DMS79 treated with DMSO at 0.1 percent for 48 hours (cell line): ENCODE measurements at regions not wholly inside any gene's neighbourhood (a gene's known extent, or its start where the extent isn't known, plus 50 kb on each side); places are given as distances from the start of the nearest gene placed in this dataset.
A peak's percentile ranks its signal among the peaks of the same experiment; 100 is the strongest.
"Not testable (repeated sequence)": the region's sequence is repeated elsewhere in the genome, so short reads cannot be mapped to it uniquely, and the experiment has no call there.

Experiments
- DNase-seq: peaks from one replicate; lab custom pipeline; 2025; lab: John Stamatoyannopoulos, UW

GRCh38 chr4:22573198-22573597 is 57.3 kb upstream of the ADGRA3 start:
- peak; percentile 64 for DNase-seq

- DNase-seq: peak; percentile 60
Measured at GRCh38 chr4:22573641-22574040, 57.8 kb upstream of the ADGRA3 start.

- DNase-seq: no peak
Measured at GRCh38 chr4:22574424-22574823, 58.6 kb upstream of the ADGRA3 start.

DNA sequence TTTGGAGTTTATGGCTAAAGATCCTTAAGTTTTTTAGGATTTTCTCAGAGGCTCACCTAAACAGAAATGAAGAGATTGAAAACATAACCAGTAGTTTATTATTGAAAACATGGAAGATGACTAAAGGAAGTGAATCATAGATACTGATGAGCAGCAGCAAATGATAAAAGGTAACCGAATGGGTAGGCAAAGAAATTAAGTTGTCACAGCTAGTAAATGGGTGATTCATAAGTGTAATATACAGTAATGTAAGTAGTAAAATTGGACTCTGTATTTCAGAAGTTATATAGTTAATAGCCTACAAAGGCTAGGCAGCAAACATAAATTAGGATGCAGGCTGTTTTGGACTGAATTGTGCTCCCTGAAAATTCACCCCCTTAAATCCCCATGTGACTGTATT is 59.0 kb upstream of the ADGRA3 start:
- no peak for DNase-seq

- no peak for DNase-seq
Measured at GRCh38 chr4:22587253-22587652, 71.4 kb upstream of the ADGRA3 start.

- DNase-seq: no peak
Measured at GRCh38 chr4:22593933-22594332, 78.1 kb upstream of the ADGRA3 start.

DNA sequence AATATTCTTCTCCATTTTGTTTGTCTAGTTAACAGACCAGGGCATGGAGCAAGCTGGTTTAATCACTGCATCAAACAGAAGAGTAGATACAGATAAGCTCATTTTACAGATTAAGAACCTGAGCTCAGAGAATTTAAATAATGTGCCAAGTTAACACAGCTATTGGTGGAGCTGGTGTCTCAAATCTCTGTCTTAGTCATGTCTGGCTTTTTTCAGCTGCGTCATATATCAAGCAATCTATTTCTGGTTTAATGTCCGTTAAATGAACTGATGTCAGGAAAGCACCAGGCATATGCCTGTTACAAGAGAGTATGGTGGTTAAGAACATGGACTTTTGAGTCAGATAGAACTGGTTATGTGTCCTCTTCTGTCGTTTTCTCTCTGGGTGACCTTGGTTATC is 79.8 kb upstream of the ADGRA3 start:
- DNase-seq: no peak

- no peak for DNase-seq
Measured at GRCh38 chr4:22596409-22596808, 80.5 kb upstream of the ADGRA3 start.

GRCh38 chr4:22597471-22597870 is 81.6 kb upstream of the ADGRA3 start:
- no peak for DNase-seq

GRCh38 chr4:22598113-22599047 is 82.5 kb upstream of the ADGRA3 start:
- not testable (repeated sequence) for DNase-seq

DNA sequence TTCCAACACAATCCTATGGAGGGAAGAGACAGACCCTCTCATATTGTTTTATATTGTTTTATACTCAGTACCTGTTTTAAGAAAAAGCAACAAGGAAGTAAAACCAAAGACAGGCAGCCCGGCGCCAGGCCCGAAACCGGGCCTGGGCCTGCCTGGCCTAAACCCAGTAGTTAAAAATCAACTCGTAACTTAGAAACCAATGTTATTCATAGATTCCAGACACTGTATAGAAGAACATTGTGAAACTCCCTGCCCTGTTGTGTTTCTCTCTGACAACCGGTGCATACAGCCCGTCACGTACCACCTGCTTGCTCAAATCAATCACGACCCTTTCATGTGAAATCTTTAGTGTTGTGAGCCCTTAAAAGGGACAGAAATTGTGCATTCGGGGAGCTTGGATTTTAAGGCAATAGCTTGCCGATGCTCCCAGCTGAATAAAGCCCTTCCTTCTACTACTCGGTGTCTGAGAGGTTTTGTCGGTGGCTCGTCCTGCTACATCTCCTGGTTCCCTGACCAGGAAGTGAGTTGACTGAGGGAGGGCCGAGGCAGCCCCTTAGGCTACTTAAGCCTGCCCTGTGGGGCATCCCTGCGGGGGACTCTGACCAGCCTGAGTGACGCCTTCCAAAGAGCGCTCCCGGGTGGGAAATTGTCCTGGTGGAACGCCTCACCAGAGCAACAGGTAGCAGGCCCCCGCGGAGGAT is 83.5 kb upstream of the ADGRA3 start:
- not testable (repeated sequence) for DNase-seq

DNA sequence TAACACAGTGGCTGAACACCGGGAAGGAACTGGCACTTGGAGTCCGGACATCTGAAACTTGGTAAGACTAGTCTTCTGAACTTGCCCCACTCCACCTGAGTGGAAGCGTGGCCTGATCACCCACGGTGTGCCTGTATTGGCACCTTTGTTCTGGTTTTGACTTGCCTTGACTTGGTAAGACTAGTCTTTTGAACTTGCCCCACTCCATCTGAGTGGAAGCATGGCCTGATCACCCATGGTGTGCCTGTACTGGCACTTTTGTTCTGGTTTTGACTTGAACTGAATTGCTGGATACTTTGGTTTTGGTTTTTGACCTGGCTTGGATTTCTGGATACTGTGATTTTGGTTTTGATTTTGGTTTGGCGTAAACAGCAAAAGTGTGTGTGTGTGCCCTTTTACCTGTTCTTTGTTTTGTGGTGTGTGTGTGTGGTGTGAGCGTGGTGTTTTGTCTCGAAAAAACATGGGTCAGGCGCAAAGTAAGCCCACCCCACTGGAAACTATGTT is 84.1 kb upstream of the ADGRA3 start:
- DNase-seq: not testable (repeated sequence)

GRCh38 chr4:22601638-22602037 is 85.8 kb upstream of the ADGRA3 start:
- not testable (repeated sequence) for DNase-seq

GRCh38 chr4:22607382-22607781 is 85.4 kb upstream of the GBA3 start:
- DNase-seq: no peak

- DNase-seq: not testable (repeated sequence)
Measured at GRCh38 chr4:22609951-22610525, 82.7 kb upstream of the GBA3 start.

DNA sequence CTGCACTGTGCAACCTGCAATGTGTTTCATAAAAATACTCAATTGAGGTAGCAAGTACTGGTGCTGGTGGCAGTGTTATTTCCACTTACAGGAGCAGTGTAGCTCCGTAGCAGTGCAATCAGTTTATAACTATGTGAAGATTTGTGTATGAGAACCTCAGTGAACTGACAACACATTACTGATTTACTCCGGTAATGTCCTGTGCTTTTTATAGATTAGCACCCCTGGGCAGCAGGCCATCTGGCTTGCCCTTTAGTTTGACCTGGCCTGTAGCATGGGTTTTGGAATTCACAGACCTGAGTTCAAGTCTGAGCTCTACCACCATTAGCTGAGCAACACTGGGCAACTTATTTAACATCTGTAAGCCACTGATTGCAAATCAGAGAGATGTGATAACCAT is 78.6 kb upstream of the GBA3 start:
- no peak for DNase-seq

DNA sequence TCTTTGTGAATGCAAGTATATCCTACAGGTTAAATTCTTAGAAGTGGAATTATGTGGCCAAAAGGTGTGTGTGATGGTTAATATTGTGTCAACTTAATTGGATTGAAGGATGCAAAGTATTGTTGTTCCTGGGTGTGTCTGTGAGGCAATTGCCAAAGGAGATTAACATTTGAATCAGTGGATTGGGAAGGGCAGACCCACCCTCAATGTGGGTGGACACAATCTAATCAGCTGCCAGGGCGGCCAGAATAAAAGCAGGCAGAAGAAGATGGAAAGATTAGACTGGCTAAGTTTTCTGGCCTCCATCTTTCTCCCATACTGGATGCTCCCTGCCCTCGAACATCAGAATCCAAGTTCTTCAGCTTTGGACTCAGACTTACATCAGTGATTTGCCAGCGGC is 76.2 kb upstream of the GBA3 start:
- DNase-seq: no peak

- DNase-seq: not testable (repeated sequence)
Measured at GRCh38 chr4:22620144-22620543, 72.6 kb upstream of the GBA3 start.

GRCh38 chr4:22621970-22622369 is 70.8 kb upstream of the GBA3 start:
- DNase-seq: not testable (repeated sequence)

- not testable (repeated sequence) for DNase-seq
Measured at GRCh38 chr4:22624002-22624401, 68.7 kb upstream of the GBA3 start.

GRCh38 chr4:22625311-22625710 is 67.4 kb upstream of the GBA3 start:
- no peak for DNase-seq

DNA sequence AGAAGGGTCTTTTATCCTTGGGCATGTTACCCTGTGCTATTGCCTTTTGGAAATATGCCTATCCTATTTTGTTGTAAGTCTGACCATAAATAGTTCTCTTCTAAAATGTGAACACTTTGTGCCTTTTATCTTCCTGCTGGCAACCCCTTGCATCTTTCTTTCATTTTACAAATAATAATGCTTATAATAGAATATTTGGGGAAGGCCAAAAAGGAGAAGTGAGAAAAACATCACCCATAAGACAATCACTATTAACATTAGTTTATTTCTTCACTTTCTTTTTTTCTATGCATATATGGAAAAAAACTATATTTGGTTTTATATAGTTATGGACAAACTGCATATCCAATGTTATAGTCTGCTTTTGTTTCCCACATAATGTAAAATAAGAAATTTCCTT is 64.9 kb upstream of the GBA3 start:
- not testable (repeated sequence) for DNase-seq
